PC-9 (cell line): ENCODE measurements at regions not wholly inside any gene's neighbourhood (a gene's known extent, or its start where the extent isn't known, plus 50 kb on each side); places are given as distances from the start of the nearest gene placed in this dataset.
"Not testable (repeated sequence)": the region's sequence is repeated elsewhere in the genome, so short reads cannot be mapped to it uniquely, and the experiment has no call there.

ENCODE experiments used
- EZH2 ChIP-seq: fragments of 200-600 bp; sonication (generic); IDR thresholded peaks from 2 replicates; pipeline ENCODE4 v1.8.0; 2017; ENCODE audit warnings: antibody characterized with exemption, low read depth
- TF ChIP-seq, protein P1 (sequence below): fragments of 200-600 bp; sonication (generic); conservative IDR thresholded peaks from 2 replicates; pipeline ENCODE4 v1.6.1; 2017; ENCODE audit warnings: mixed run types, antibody characterized with exemption, mild to moderate bottlenecking, moderate library complexity

DNA sequence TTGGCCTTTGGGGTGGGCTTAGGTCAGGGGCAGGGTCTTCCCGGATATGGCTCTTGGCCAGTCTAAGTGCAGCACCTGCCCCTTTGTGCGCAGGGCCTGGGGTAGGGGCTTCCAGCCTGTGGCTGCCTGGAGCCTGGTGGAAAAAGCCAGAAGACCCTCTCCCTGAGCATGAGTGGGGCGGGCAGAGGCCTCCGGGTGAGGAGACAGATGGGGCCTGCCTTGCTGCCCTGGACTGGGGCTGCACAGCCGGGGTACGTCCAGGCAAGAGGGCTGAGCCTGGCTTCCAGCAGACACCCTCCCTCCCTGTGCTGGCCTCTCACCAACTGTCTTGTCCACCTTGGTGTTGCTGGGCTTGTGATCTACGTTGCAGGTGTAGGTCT, 142.8 kb downstream of the TMEM121 start:
- TF ChIP-seq, protein P1, sequence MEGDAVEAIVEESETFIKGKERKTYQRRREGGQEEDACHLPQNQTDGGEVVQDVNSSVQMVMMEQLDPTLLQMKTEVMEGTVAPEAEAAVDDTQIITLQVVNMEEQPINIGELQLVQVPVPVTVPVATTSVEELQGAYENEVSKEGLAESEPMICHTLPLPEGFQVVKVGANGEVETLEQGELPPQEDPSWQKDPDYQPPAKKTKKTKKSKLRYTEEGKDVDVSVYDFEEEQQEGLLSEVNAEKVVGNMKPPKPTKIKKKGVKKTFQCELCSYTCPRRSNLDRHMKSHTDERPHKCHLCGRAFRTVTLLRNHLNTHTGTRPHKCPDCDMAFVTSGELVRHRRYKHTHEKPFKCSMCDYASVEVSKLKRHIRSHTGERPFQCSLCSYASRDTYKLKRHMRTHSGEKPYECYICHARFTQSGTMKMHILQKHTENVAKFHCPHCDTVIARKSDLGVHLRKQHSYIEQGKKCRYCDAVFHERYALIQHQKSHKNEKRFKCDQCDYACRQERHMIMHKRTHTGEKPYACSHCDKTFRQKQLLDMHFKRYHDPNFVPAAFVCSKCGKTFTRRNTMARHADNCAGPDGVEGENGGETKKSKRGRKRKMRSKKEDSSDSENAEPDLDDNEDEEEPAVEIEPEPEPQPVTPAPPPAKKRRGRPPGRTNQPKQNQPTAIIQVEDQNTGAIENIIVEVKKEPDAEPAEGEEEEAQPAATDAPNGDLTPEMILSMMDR: not testable (repeated sequence)
- TF ChIP-seq EZH2: not testable (repeated sequence)
